ENCODE measurements at regions not wholly inside any gene's neighbourhood (a gene's known extent, or its start where the extent isn't known, plus 50 kb on each side); places are given as distances from the start of the nearest gene placed in this dataset.

GRCh38 chr2:228799208-228799588 is 471.9 kb downstream of the PID1 start:
- H3K27ac ChIP-seq = no peak overlapping the region
- DNase-seq (ENCODE audit: low spot score) = no peak

GRCh38 chr2:228798458-228799207 is 472.5 kb downstream of the PID1 start:
- Histone ChIP-seq H3K9me2 (replicated peaks; ENCODE audit: insufficient read depth) (no peaks in the 10 kb centered on the region), H3K4me1 (ENCODE audit: insufficient read depth) (no peaks in the 10 kb centered on the region), H4K20me1 (ENCODE audit: insufficient read depth, poor library complexity, severe bottlenecking) (no peaks in the 10 kb centered on the region), H3K27ac (no peak overlapping the region), H3K36me3 (replicated peaks; ENCODE audit: insufficient read depth, low read depth) (no peaks in the 10 kb centered on the region), H3K79me2 (no peaks in the 10 kb centered on the region), H3K27me3 (no peaks in the 10 kb centered on the region), H3K9me3 (ENCODE audit: low read depth) (no peaks in the 10 kb centered on the region), H3K4me3 (no peak overlapping the region), H3K4me2 (no peak overlapping the region), H2AFZ (no peak overlapping the region)
- no peak for DNase-seq (ENCODE audit: low spot score)
- TF ChIP-seq CTCF (IDR thresholded peaks at IDR 0.05; ENCODE audit: poor library complexity) (no peak), EZH2phosphoT487 (IDR thresholded peaks at IDR 0.05; ENCODE audit: low read depth, severe bottlenecking, unreplicated experiment) (no peak), EZH2 (IDR thresholded peaks at IDR 0.05; ENCODE audit: borderline replicate concordance) (no peak)
- whole genome bisulfite sequencing (ENCODE audit: low lambda C conversion rate, missing lambda C conversion rate) = 83% methylated on average over 11 of the region's 11 CpGs

More at GRCh38 chr2:228799208-228799588, 471.9 kb downstream of the PID1 start:
- Histone ChIP-seq H2AFZ (no peak overlapping the region), H3K4me3 (no peak overlapping the region), H4K20me1 (ENCODE audit: insufficient read depth, poor library complexity, severe bottlenecking) (no peaks in the 10 kb centered on the region), H3K36me3 (replicated peaks; ENCODE audit: insufficient read depth, low read depth) (no peaks in the 10 kb centered on the region), H3K27me3 (no peaks in the 10 kb centered on the region), H3K4me1 (ENCODE audit: insufficient read depth) (no peaks in the 10 kb centered on the region), H3K9me2 (replicated peaks; ENCODE audit: insufficient read depth) (no peaks in the 10 kb centered on the region), H3K79me2 (no peaks in the 10 kb centered on the region), H3K9me3 (ENCODE audit: low read depth) (no peaks in the 10 kb centered on the region), H3K4me2 (no peak overlapping the region)
- TF ChIP-seq EZH2 (IDR thresholded peaks at IDR 0.05; ENCODE audit: borderline replicate concordance) (no peak), CTCF (IDR thresholded peaks at IDR 0.05; ENCODE audit: poor library complexity) (no peak), EZH2phosphoT487 (IDR thresholded peaks at IDR 0.05; ENCODE audit: low read depth, severe bottlenecking, unreplicated experiment) (no peak)
- 66% methylated on average over 4 of the region's 4 CpGs for WGBS (ENCODE audit: low lambda C conversion rate, missing lambda C conversion rate)

DNA sequence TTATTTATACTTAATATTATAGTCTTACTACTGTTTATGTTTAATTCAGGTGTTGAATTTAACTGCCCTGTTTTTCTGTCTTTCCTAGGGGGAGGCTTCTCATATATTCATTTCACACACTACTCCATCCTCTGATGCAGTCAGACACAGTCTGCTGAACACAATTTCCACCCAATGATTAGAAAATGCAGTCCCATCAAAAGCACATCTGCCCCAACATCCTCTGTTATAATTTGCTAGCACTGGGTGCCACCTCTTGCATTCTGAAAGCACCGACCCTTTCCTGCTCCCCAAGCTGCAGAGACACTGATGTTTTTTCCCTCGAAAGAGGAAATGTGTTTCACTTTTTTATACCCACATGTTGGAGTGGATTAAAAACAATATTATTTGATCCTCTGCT is 474.7 kb downstream of the PID1 start:
- TF ChIP-seq CTCF (IDR thresholded peaks at IDR 0.05; ENCODE audit: poor library complexity) = no peak
- TF ChIP-seq EZH2phosphoT487 (IDR thresholded peaks at IDR 0.05; ENCODE audit: low read depth, severe bottlenecking, unreplicated experiment) = no peak
- no peak for TF ChIP-seq EZH2 (IDR thresholded peaks at IDR 0.05; ENCODE audit: borderline replicate concordance)
- Histone ChIP-seq H3K9me3 (ENCODE audit: low read depth) (no peaks in the 10 kb centered on the region), H3K9me2 (replicated peaks; ENCODE audit: insufficient read depth) (no peaks in the 10 kb centered on the region), H3K27ac (no peak overlapping the region), H2AFZ (no peak overlapping the region), H3K4me1 (ENCODE audit: insufficient read depth) (no peaks in the 10 kb centered on the region), H3K79me2 (no peaks in the 10 kb centered on the region), H3K36me3 (replicated peaks; ENCODE audit: insufficient read depth, low read depth) (no peaks in the 10 kb centered on the region), H3K4me2 (no peak overlapping the region), H3K4me3 (no peak overlapping the region), H3K27me3 (no peaks in the 10 kb centered on the region), H4K20me1 (ENCODE audit: insufficient read depth, poor library complexity, severe bottlenecking) (no peaks in the 10 kb centered on the region)
- 64% methylated on average over 2 of the region's 2 CpGs for WGBS (ENCODE audit: low lambda C conversion rate, missing lambda C conversion rate)
- DNase-seq (ENCODE audit: low spot score) = no peak
